PC-3 (cell line): ENCODE measurements at regions not wholly inside any gene's neighbourhood (a gene's known extent, or its start where the extent isn't known, plus 50 kb on each side); places are given as distances from the start of the nearest gene placed in this dataset.

Experiments used
- CTCF ChIP-seq: fragments of 300-600 bp; sonication (generic); conservative IDR thresholded peaks from 2 replicates; pipeline ENCODE4 v1.5.1; 2017; ENCODE audit warnings: antibody characterized with exemption, low read depth, mild to moderate bottlenecking, low read length
- EZH2 ChIP-seq: fragments of 300-600 bp; sonication (generic); IDR thresholded peaks from one replicate; pipeline ENCODE4 v1.6.1; 2017; ENCODE audit warnings: antibody characterized with exemption, mild to moderate bottlenecking, low read length; ENCODE audit not compliant: unreplicated experiment
- EZH2phosphoT487 ChIP-seq: fragments of 300-600 bp; sonication (generic); IDR thresholded peaks from 2 replicates; pipeline ENCODE4 v1.6.1; 2018; ENCODE audit warnings: mild to moderate bottlenecking, antibody characterized with exemption, low read length, borderline replicate concordance

GRCh38 chr1:193394336-193394735, 207.9 kb upstream of the B3GALT2 start:
- no peak for TF ChIP-seq CTCF
- TF ChIP-seq EZH2 = no peak
- TF ChIP-seq EZH2phosphoT487 = no peak
